BLaER1 (cell line): ENCODE measurements at regions not wholly inside any gene's neighbourhood (a gene's known extent, or its start where the extent isn't known, plus 50 kb on each side); places are given as distances from the start of the nearest gene placed in this dataset.

Experiments
- H3K27ac ChIP-seq: shearing (Covaris generic); formaldehyde crosslinking; 2 replicates; pipeline ENCODE4 v1.8.1; 2022
- H3K27me3 ChIP-seq: shearing (Covaris generic); formaldehyde crosslinking; 2 replicates; pipeline ENCODE4 v1.8.1; 2022
- H3K36me3 ChIP-seq: shearing (Covaris generic); formaldehyde crosslinking; 2 replicates; pipeline ENCODE4 v1.8.1; 2022
- H3K4me1 ChIP-seq: shearing (Covaris generic); formaldehyde crosslinking; 2 replicates; pipeline ENCODE4 v1.8.1; 2022
- H3K4me2 ChIP-seq: shearing (Covaris generic); formaldehyde crosslinking; 2 replicates; pipeline ENCODE4 v1.8.1; 2022
- H3K4me3 ChIP-seq: shearing (Covaris generic); formaldehyde crosslinking; 2 replicates; pipeline ENCODE4 v1.8.1; 2022
- H3K9ac ChIP-seq: shearing (Covaris generic); formaldehyde crosslinking; 2 replicates; pipeline ENCODE4 v1.8.1; 2022
- H3K9me3 ChIP-seq: shearing (Covaris generic); formaldehyde crosslinking; 2 replicates; pipeline ENCODE4 v1.8.1; 2022
- H4K20me1 ChIP-seq: shearing (Covaris generic); formaldehyde crosslinking; 2 replicates; pipeline ENCODE4 v1.8.1; 2022
- Cebpa-rat ChIP-seq: shearing (Covaris generic); IDR thresholded peaks from 2 replicates; pipeline ENCODE4 v1.8.1; 2022

GRCh38 chr1:29696656-29697390, 460.5 kb downstream of the PTPRU start:
- Histone ChIP-seq H4K20me1 (no peaks in the 10 kb centered on the region), H3K4me2 (no peak overlapping the region), H3K4me1 (peaks cover 16% of the 10 kb centered on the region), H3K36me3 (no peaks in the 10 kb centered on the region), H3K4me3 (no peak overlapping the region), H3K9me3 (peaks cover 9% of the 10 kb centered on the region), H3K9ac (no peak overlapping the region), H3K27me3 (no peaks in the 10 kb centered on the region), H3K27ac (no peak overlapping the region)
- no peak for TF ChIP-seq Cebpa-rat

GRCh38 chr1:29695803-29696202, 459.5 kb downstream of the PTPRU start:
- H4K20me1 ChIP-seq, result no peaks in the 10 kb centered on the region
- peaks cover 26% of the 10 kb centered on the region for H3K4me1 ChIP-seq
- H3K9ac ChIP-seq, result no peak overlapping the region
- H3K4me3 ChIP-seq, result no peak overlapping the region
- no peaks in the 10 kb centered on the region for H3K27me3 ChIP-seq
- no peak for TF ChIP-seq Cebpa-rat
- H3K27ac ChIP-seq, result no peak overlapping the region
- peaks cover 9% of the 10 kb centered on the region for H3K9me3 ChIP-seq
- no peak overlapping the region for H3K4me2 ChIP-seq
- no peaks in the 10 kb centered on the region for H3K36me3 ChIP-seq

GRCh38 chr1:29695036-29695435, 458.7 kb downstream of the PTPRU start:
- Histone ChIP-seq H3K9ac (no peak overlapping the region), H3K9me3 (peaks cover 9% of the 10 kb centered on the region), H3K4me1 (peaks cover 34% of the 10 kb centered on the region), H4K20me1 (no peaks in the 10 kb centered on the region), H3K27ac (no peak overlapping the region), H3K27me3 (no peaks in the 10 kb centered on the region), H3K4me2 (no peak overlapping the region), H3K4me3 (no peak overlapping the region), H3K36me3 (no peaks in the 10 kb centered on the region)
- no peak for TF ChIP-seq Cebpa-rat

- no peak for TF ChIP-seq Cebpa-rat
- no peak overlapping the region for H3K9ac ChIP-seq
- peak overlapping the region; percentile 22; the same call in 1 of the 2 replicates for H3K27ac ChIP-seq
- no peaks in the 10 kb centered on the region for H4K20me1 ChIP-seq
- no peaks in the 10 kb centered on the region for H3K27me3 ChIP-seq
- H3K4me2 ChIP-seq, result peak overlapping the region; percentile 84
- H3K9me3 ChIP-seq, result peaks cover 9% of the 10 kb centered on the region
- no peak overlapping the region for H3K4me3 ChIP-seq
- peaks cover 63% of the 10 kb centered on the region for H3K4me1 ChIP-seq
- no peaks in the 10 kb centered on the region for H3K36me3 ChIP-seq
These were observed 455.2 kb downstream of the PTPRU start for GRCh38 chr1:29691499-29691898.

DNA sequence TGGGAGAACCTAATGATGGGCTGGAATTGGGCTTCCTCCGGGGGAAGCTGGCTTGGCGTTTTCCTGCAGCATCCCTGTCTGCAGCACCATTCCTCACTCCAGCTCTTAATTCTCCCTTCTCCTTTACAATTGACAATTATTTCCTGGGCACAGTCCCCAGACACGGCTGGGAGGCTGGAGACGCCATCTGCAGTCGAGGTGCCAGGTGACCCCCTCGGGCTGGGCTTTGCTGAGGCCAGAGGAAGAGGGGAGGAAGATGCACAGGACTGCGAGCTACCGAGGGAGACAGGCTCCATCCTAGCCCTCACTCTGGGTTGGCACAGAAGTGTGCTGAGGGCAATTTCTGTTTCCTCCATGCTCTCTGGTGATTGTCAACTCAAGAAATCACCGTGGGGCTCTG, 453.8 kb downstream of the PTPRU start:
- Histone ChIP-seq H3K27me3 (no peaks in the 10 kb centered on the region), H3K36me3 (no peaks in the 10 kb centered on the region), H3K9me3 (peaks cover 9% of the 10 kb centered on the region), H3K27ac (no peak overlapping the region), H3K9ac (no peak overlapping the region), H3K4me1 (peaks cover 70% of the 10 kb centered on the region), H3K4me2 (peak overlapping the region; percentile 84), H4K20me1 (no peaks in the 10 kb centered on the region), H3K4me3 (no peak overlapping the region)
- TF ChIP-seq Cebpa-rat, result no peak

- peak overlapping the region; percentile 84 for H3K4me2 ChIP-seq
- H4K20me1 ChIP-seq, result no peaks in the 10 kb centered on the region
- no peak for TF ChIP-seq Cebpa-rat
- no peaks in the 10 kb centered on the region for H3K27me3 ChIP-seq
- no peaks in the 10 kb centered on the region for H3K36me3 ChIP-seq
- H3K9me3 ChIP-seq, result peaks cover 9% of the 10 kb centered on the region
- peaks cover 70% of the 10 kb centered on the region for H3K4me1 ChIP-seq
- H3K4me3 ChIP-seq, result no peak overlapping the region
- H3K9ac ChIP-seq, result peak overlapping the region; percentile 48
- H3K27ac ChIP-seq, result peak overlapping the region; percentile 74
These were observed 453.2 kb downstream of the PTPRU start for GRCh38 chr1:29689372-29690030.

- Histone ChIP-seq H4K20me1 (no peaks in the 10 kb centered on the region), H3K9me3 (peaks cover 3% of the 10 kb centered on the region), H3K36me3 (no peaks in the 10 kb centered on the region), H3K4me2 (peak overlapping the region; percentile 84), H3K27ac (peak overlapping the region; percentile 74), H3K9ac (peak overlapping the region; percentile 19; the same call in 1 of the 2 replicates), H3K4me1 (peaks cover 70% of the 10 kb centered on the region), H3K4me3 (0 out of 2 replicates have a peak overlapping the region, but pooled peaks have one; percentile 17), H3K27me3 (no peaks in the 10 kb centered on the region)
- TF ChIP-seq Cebpa-rat, result no peak
These were observed 452.4 kb downstream of the PTPRU start for GRCh38 chr1:29688471-29689365.

DNA sequence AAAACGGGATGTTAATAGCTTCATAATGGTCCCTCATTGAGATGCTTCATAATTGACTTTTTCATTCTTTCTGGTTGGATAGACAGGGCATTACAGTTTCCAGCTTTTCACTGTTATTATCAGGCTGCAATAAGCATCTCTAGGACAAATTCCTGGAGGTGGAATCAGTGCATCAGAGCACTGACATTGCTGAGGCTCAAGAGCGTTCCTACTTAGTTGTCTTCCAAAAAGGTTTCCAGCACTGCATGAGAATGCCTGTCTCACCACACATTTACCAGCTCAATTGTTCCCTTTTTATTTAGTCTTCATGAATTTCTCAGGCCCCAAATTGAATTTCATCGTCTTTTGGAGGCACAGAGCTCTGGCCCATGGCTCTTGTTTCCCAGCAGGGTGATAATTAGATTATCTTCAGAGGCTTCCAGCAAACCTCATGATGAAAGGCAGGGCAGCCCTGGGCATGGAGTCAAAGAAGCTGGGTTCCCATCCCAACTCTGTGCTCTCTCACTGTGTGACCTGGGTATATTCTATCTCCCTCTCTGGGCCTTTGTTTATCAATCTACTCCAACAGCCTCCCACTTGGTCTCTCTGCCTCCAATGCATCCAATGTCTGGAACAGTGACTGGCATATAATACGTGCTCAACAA, 451.4 kb downstream of the PTPRU start:
- TF ChIP-seq Cebpa-rat, result no peak
- H3K4me3 ChIP-seq, result no peak overlapping the region
- H3K4me1 ChIP-seq, result peaks cover 68% of the 10 kb centered on the region
- no peaks in the 10 kb centered on the region for H3K27me3 ChIP-seq
- H3K36me3 ChIP-seq, result no peaks in the 10 kb centered on the region
- no peak overlapping the region for H3K27ac ChIP-seq
- no peak overlapping the region for H3K9ac ChIP-seq
- no peaks in the 10 kb centered on the region for H3K9me3 ChIP-seq
- H3K4me2 ChIP-seq, result peak overlapping the region; percentile 84
- H4K20me1 ChIP-seq, result no peaks in the 10 kb centered on the region

DNA sequence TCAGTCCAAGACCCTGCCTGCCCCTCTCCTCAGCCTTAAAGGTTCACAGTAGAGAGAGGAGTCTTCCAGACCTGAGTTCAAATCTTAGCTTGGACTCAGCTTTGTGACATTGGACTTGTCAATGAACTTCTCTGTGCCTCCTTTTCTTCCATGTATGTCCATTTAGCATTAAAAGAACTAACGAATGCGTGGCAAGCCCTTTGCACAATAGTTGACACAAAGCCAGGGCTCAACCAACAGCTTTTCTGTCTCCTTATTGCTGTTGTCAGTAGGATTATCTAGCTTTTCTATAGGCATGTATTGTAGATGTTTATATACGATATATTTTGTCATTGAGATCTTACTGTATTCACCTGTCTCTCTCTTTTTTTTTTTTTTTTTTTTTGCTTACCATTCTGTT, 450.8 kb downstream of the PTPRU start:
- Histone ChIP-seq H4K20me1 (no peaks in the 10 kb centered on the region), H3K27ac (no peak overlapping the region), H3K4me3 (no peak overlapping the region), H3K9ac (no peak overlapping the region), H3K4me2 (no peak overlapping the region), H3K36me3 (no peaks in the 10 kb centered on the region), H3K9me3 (no peaks in the 10 kb centered on the region), H3K27me3 (no peaks in the 10 kb centered on the region), H3K4me1 (peaks cover 65% of the 10 kb centered on the region)
- no peak for TF ChIP-seq Cebpa-rat
